WERI-Rb-1 (cell line): ENCODE measurements at regions not wholly inside any gene's neighbourhood (a gene's known extent, or its start where the extent isn't known, plus 50 kb on each side); places are given as distances from the start of the nearest gene placed in this dataset.
A peak's percentile ranks its signal among the peaks of the same experiment; 100 is the strongest.

ENCODE experiments used
- DNase-seq: peaks from one replicate; pipeline ENCODE4 v3.0.0-alpha.2; 2020
- H3K27ac ChIP-seq: fragments of 250-450 bp; sonication (Bioruptor Pico); 2 replicates; pipeline ENCODE4 v1.5.1; 2020; ENCODE audit warnings: mild to moderate bottlenecking, moderate library complexity
- H3K27me3 ChIP-seq: fragments of 250-450 bp; sonication (Bioruptor Pico); 2 replicates; pipeline ENCODE4 v1.5.1; 2021; ENCODE audit warnings: mild to moderate bottlenecking, low read depth, moderate library complexity; ENCODE audit not compliant: insufficient read depth, severe bottlenecking
- H3K36me3 ChIP-seq: fragments of 250-450 bp; sonication (Bioruptor Pico); 2 replicates; pipeline ENCODE4 v1.5.1; 2020; ENCODE audit warnings: mild to moderate bottlenecking, moderate library complexity
- H3K4me3 ChIP-seq: 2 replicates; pipeline ENCODE4 v1.5.1; 2011; ENCODE audit warnings: low read depth, mild to moderate bottlenecking, control low read depth, low read length
- H3K9me3 ChIP-seq: fragments of 250-450 bp; sonication (Bioruptor Pico); 2 replicates; pipeline ENCODE4 v1.5.1; 2021; ENCODE audit warnings: mild to moderate bottlenecking, moderate library complexity; ENCODE audit not compliant: severe bottlenecking
- TF ChIP-seq, protein P1 (sequence below): IDR thresholded peaks from 2 replicates; pipeline ENCODE4 v1.5.1; 2011; ENCODE audit warnings: low read depth, mild to moderate bottlenecking, control low read depth, inconsistent platforms, low read length

DNA sequence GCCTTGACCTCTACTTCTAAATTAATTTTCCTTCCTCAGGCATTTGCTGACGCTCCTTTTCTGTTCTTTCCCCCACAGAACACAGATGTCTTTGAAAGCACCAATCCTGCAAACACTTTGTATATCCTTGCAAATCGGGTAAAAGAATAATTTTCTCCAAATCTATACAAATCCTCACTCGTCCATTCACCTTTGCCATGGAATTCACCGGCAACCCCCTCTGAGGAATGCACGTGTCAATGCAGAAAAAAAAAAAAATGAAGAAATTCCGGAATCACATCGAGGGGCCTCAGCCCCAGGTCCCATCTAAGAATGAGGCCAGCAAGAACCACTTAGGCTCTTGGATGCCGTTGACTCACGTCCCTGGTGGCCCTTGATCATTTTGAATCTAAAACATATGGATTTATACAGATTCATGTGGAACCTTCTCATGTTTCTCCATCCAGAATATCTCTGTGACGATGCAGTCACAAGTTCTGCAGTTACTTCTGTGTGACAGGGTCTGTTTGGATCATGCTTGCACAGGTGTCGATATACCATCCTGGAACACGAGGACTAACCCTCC lies 136.9 kb downstream of the RBFOX3 start:
- peaks cover 15% of the 10 kb centered on the region for H3K36me3 ChIP-seq
- H3K27ac ChIP-seq: peak overlapping the region; percentile 53
- DNase-seq: no peak

DNA sequence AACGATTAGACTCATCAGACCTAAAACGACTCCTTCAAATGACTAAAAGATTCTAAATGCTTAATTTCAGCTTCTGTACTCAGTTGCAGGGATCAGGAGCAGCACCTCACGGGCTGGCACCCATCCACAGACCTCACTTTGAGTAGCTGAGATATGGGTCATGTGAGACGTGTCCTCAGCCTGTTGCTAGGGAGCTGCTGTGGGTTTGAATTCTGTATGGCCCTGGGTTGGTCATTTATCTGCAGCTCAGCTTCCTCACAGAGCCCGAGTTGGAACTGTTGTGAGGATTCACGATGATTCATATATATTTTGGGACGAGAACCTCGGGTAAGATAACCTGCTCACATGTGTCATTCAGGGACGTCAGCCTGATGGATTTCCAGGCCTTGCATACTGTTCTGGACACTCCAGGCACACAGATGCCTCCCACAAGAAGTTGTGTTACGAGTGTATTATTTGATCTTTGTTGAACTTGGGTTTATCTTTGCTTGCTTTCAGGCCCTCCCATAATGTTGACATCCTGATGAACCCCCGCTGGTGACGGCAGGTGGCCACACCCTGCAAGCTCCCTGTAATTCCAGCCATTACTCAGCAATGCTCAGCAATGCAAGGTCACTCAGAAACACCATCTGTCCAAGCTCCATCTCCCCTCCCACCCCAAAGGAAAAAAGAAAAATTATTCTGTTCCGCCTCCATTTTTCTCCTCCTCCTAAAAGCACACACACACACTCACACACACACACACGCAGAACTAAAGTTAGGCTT lies 137.6 kb downstream of the RBFOX3 start:
- peak; percentile 88 for DNase-seq

More for the DNA sequence above, 136.9 kb downstream of the RBFOX3 start:
- TF ChIP-seq, protein P1, sequence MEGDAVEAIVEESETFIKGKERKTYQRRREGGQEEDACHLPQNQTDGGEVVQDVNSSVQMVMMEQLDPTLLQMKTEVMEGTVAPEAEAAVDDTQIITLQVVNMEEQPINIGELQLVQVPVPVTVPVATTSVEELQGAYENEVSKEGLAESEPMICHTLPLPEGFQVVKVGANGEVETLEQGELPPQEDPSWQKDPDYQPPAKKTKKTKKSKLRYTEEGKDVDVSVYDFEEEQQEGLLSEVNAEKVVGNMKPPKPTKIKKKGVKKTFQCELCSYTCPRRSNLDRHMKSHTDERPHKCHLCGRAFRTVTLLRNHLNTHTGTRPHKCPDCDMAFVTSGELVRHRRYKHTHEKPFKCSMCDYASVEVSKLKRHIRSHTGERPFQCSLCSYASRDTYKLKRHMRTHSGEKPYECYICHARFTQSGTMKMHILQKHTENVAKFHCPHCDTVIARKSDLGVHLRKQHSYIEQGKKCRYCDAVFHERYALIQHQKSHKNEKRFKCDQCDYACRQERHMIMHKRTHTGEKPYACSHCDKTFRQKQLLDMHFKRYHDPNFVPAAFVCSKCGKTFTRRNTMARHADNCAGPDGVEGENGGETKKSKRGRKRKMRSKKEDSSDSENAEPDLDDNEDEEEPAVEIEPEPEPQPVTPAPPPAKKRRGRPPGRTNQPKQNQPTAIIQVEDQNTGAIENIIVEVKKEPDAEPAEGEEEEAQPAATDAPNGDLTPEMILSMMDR: no peak
- Histone ChIP-seq H3K27me3 (no peaks in the 10 kb centered on the region), H3K4me3 (no peak overlapping the region), H3K9me3 (no peaks in the 10 kb centered on the region)

DNA sequence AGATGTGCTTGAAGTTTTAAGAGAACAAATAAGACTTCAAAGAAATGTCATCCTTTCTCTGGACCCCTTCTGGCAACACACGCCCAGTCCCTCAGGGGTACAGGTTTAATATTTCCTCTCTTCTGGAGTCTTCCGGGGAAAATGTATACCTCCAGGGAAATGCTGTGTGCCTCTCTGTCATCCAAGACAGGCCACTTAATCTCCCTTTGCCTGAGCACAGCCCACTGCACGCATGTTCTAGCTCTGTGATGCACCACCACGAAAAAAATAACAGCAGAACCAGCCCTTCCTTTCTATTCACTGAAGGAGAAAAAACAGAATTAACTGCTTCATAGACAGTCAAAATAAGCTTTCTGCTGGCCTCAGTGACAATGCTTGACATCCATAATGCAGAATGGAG lies 140.1 kb downstream of the RBFOX3 start:
- Histone ChIP-seq H3K4me3 (no peak overlapping the region), H3K36me3 (peaks cover 6% of the 10 kb centered on the region), H3K9me3 (no peaks in the 10 kb centered on the region), H3K27me3 (no peaks in the 10 kb centered on the region), H3K27ac (no peak overlapping the region)
- TF ChIP-seq, protein P1: no peak
- no peak for DNase-seq

More for the DNA sequence above, 137.6 kb downstream of the RBFOX3 start:
- H3K9me3 ChIP-seq: no peaks in the 10 kb centered on the region
- TF ChIP-seq, protein P1: no peak
- H3K36me3 ChIP-seq: peaks cover 13% of the 10 kb centered on the region
- peak overlapping the region; percentile 53 for H3K27ac ChIP-seq
- no peak overlapping the region for H3K4me3 ChIP-seq
- no peaks in the 10 kb centered on the region for H3K27me3 ChIP-seq

DNA sequence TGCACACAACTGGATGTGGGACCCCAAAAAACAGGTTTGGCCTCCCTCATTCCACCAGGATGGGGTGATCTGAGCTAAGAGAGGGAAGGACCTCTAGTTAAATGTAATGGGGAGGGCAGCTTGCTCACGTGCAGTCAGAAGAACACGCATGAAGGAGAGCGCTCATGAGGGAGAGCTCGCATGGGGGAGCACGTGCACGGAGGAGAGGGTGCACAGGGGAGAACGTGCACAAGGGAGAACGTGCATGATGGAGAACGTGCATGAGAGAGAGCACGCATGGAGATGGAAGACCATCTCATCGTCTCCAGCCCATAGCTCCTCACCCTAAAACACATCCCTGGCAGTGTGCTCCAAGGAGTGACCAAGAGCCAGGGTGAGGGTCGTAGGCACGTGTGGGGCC lies 141.2 kb downstream of the RBFOX3 start:
- TF ChIP-seq, protein P1: no peak
- Histone ChIP-seq H3K27me3 (no peaks in the 10 kb centered on the region), H3K36me3 (peaks cover 6% of the 10 kb centered on the region), H3K4me3 (no peak overlapping the region), H3K9me3 (no peaks in the 10 kb centered on the region), H3K27ac (no peak overlapping the region)
- DNase-seq: no peak

DNA sequence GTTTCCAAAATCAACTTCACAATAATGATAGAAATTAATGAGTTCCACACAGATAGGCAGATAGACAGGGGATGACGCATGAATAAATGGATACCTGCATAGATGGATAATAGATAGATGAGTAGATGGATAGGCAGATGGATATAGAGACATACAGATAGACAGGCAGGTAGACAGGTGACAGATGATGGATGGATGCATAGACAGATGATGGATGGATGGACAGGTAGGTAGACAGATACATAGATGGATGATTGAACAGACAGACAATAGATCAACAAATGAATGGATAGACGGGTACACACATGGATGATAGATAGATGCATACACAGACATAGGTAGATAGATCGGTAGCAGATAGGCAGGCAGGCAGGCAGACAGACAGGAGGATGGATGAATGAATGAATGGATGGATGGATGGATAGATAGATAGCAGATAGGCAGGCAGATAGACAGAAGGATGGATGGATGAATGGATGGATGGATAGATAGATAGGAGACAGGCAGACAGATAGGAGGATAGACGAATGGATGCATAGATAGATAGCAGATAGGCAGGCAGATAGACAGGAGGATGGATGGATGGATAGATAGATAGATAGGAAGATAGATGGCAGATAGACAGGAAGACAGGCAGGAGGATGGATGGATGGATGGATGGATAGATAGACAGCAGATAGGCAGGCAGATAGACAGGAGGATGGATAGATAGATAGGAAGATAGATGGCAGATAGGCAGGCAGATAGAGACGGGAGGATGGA lies 142.5 kb downstream of the RBFOX3 start:
- Histone ChIP-seq H3K4me3 (no peak overlapping the region), H3K27ac (no peak overlapping the region; the same call in 1 of the 2 replicates), H3K27me3 (no peaks in the 10 kb centered on the region), H3K9me3 (no peaks in the 10 kb centered on the region), H3K36me3 (peaks cover 12% of the 10 kb centered on the region)
- TF ChIP-seq, protein P1: no peak
- no peak for DNase-seq
